ENCODE measurements at regions not wholly inside any gene's neighbourhood (a gene's known extent, or its start where the extent isn't known, plus 50 kb on each side); places are given as distances from the start of the nearest gene placed in this dataset.

DNA sequence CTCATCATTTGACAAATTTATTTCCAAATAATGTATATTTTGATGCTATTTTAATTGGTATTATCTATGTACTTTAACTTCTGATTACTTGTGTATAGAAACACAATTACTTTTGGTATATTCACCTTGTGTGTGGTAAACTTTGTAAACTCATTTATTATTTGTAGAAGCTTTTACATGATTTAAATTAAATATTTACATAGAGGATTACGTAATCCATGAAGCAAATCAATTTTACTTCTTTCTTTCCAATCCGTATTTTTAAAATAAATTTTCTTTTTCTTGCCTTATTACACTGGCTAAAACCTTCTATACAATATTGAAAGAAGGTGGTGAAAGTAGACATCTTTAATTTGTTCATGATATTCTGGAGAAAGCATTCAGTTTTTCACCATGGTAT is 540.2 kb downstream of the MMUT start:
- no peak overlapping the region for H3K4me3 ChIP-seq (ENCODE audit: control insufficient read depth in 2 of 3, extremely low read depth in 1 of 3, insufficient read depth in 2 of 3, low read depth in 1 of 3, low read length in 3 of 3)
- no peak for DNase-seq (ENCODE audit: low read depth, low spot score)
- no peak for TF ChIP-seq EZH2 (IDR thresholded peaks at IDR 0.05; ENCODE audit: low read length)
- TF ChIP-seq, protein P1, sequence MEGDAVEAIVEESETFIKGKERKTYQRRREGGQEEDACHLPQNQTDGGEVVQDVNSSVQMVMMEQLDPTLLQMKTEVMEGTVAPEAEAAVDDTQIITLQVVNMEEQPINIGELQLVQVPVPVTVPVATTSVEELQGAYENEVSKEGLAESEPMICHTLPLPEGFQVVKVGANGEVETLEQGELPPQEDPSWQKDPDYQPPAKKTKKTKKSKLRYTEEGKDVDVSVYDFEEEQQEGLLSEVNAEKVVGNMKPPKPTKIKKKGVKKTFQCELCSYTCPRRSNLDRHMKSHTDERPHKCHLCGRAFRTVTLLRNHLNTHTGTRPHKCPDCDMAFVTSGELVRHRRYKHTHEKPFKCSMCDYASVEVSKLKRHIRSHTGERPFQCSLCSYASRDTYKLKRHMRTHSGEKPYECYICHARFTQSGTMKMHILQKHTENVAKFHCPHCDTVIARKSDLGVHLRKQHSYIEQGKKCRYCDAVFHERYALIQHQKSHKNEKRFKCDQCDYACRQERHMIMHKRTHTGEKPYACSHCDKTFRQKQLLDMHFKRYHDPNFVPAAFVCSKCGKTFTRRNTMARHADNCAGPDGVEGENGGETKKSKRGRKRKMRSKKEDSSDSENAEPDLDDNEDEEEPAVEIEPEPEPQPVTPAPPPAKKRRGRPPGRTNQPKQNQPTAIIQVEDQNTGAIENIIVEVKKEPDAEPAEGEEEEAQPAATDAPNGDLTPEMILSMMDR (optimal IDR thresholded peaks at IDR 0.05 in 1 of 3, IDR thresholded peaks at IDR 0.05 in 1 of 3, conservative IDR thresholded peaks at IDR 0.05 in 1 of 3; ENCODE audit: extremely low read depth in 1 of 3, insufficient read depth in 2 of 3, low read length in 3 of 3) = no peak
- H2AFZ ChIP-seq (ENCODE audit: control insufficient read depth, low read length) = no peak overlapping the region
- no peak for FAIRE-seq
- no peak overlapping the region for H3K27ac ChIP-seq (ENCODE audit: control insufficient read depth, insufficient read depth, low read length)
- no peak overlapping the region for H3K9ac ChIP-seq (ENCODE audit: control insufficient read depth, extremely low read depth, insufficient read depth, low read length)
- H3K27me3 ChIP-seq (ENCODE audit: control insufficient read depth, extremely low read depth, insufficient read depth, low read length) = no peaks in the 10 kb centered on the region
- H3K9me1 ChIP-seq (ENCODE audit: control insufficient read depth, extremely low read depth, insufficient read depth, low read length) = no peaks in the 10 kb centered on the region
- no peaks in the 10 kb centered on the region for H3K36me3 ChIP-seq (ENCODE audit: control insufficient read depth in 2 of 2, extremely low read depth in 1 of 2, insufficient read depth in 2 of 2, low read length in 2 of 2)
- H3K4me1 ChIP-seq (ENCODE audit: control insufficient read depth, extremely low read depth, insufficient read depth, low read length) = no peaks in the 10 kb centered on the region
- dilution Hi-C loops (cut with MboI; ENCODE audit: extremely low pct_ligation_motif_present, low sequenced_read_pairs) = no loop called here
- no peaks in the 10 kb centered on the region for H3K79me2 ChIP-seq (ENCODE audit: control insufficient read depth, insufficient read depth, low read length)
- H3K9me3 ChIP-seq (ENCODE audit: control insufficient read depth, low read depth, low read length) = no peaks in the 10 kb centered on the region
- no peaks in the 10 kb centered on the region for H4K20me1 ChIP-seq (ENCODE audit: control insufficient read depth, extremely low read depth, insufficient read depth, low read length)
- no peak overlapping the region for H3K4me2 ChIP-seq (ENCODE audit: control insufficient read depth, extremely low read depth, insufficient read depth, low read depth, low read length)

DNA sequence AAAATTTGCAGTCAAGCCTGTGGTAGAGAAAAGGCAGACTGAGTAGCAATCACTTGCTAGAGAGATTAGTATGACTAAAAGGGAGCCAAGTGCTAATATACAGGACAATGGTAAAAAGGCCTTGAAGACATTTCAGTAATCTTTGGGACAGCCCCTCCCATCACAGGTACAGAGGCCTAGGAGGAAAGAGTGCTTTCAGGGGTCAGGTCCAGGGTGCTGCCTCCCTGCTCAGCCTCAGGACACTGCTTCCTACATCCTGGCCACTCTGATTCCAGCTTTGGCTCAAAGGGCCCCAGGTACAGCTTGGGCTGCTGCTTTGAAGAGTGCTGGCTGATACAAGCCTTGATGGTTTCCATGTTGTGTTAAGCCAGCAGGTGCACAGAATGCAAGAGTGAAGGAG is 543.5 kb downstream of the MMUT start:
- no peak overlapping the region for H2AFZ ChIP-seq (ENCODE audit: control insufficient read depth, low read length)
- no peaks in the 10 kb centered on the region for H3K27me3 ChIP-seq (ENCODE audit: control insufficient read depth, extremely low read depth, insufficient read depth, low read length)
- no peak overlapping the region for H3K4me2 ChIP-seq (ENCODE audit: control insufficient read depth, extremely low read depth, insufficient read depth, low read depth, low read length)
- no peaks in the 10 kb centered on the region for H3K9me1 ChIP-seq (ENCODE audit: control insufficient read depth, extremely low read depth, insufficient read depth, low read length)
- H3K27ac ChIP-seq (ENCODE audit: control insufficient read depth, insufficient read depth, low read length) = no peak overlapping the region
- H3K4me3 ChIP-seq (ENCODE audit: control insufficient read depth in 2 of 3, extremely low read depth in 1 of 3, insufficient read depth in 2 of 3, low read depth in 1 of 3, low read length in 3 of 3) = no peak overlapping the region
- peaks cover 2% of the 10 kb centered on the region for H3K9me3 ChIP-seq (ENCODE audit: control insufficient read depth, low read depth, low read length)
- FAIRE-seq = no peak
- no peak overlapping the region for H3K9ac ChIP-seq (ENCODE audit: control insufficient read depth, extremely low read depth, insufficient read depth, low read length)
- no peaks in the 10 kb centered on the region for H3K36me3 ChIP-seq (ENCODE audit: control insufficient read depth in 2 of 2, extremely low read depth in 1 of 2, insufficient read depth in 2 of 2, low read length in 2 of 2)
- no peaks in the 10 kb centered on the region for H3K79me2 ChIP-seq (ENCODE audit: control insufficient read depth, insufficient read depth, low read length)
- DNase-seq (ENCODE audit: low read depth, low spot score) = no peak
- no peaks in the 10 kb centered on the region for H4K20me1 ChIP-seq (ENCODE audit: control insufficient read depth, extremely low read depth, insufficient read depth, low read length)
- no peaks in the 10 kb centered on the region for H3K4me1 ChIP-seq (ENCODE audit: control insufficient read depth, extremely low read depth, insufficient read depth, low read length)
- TF ChIP-seq, protein P1 (optimal IDR thresholded peaks at IDR 0.05 in 1 of 3, IDR thresholded peaks at IDR 0.05 in 1 of 3, conservative IDR thresholded peaks at IDR 0.05 in 1 of 3; ENCODE audit: extremely low read depth in 1 of 3, insufficient read depth in 2 of 3, low read length in 3 of 3) = no peak
- TF ChIP-seq EZH2 (IDR thresholded peaks at IDR 0.05; ENCODE audit: low read length) = no peak
- dilution Hi-C loops (cut with MboI; ENCODE audit: extremely low pct_ligation_motif_present, low sequenced_read_pairs) = no loop called here

Data from keratinocyte (primary cell).